ENCODE measurements at regions not wholly inside any gene's neighbourhood (a gene's known extent, or its start where the extent isn't known, plus 50 kb on each side); places are given as distances from the start of the nearest gene placed in this dataset.
"Not testable (repeated sequence)": the region's sequence is repeated elsewhere in the genome, so short reads cannot be mapped to it uniquely, and the experiment has no call there.

DNA sequence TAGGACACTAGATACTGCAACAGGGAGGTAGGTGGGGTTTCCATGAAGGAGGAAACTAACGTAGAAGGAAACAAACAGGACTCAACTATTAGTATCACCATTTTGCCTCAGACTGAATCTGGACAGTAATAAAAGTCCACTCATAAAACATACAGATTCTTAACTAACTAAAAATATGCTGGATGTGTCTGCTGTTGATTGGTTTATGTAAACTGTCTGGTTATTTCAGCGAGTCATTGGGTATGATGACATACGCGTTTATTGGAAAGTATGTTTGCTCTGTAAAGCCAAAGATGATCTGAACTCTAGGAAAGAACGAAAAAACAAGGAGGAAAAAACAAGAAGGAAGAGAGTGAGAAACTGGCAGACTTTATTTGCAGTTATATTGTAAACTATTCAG is 1816.1 kb upstream of the LRRTM1 start:
- DNase-seq (ENCODE audit: low read depth in 2 of 3, low spot score in 2 of 3), result no peak

DNA sequence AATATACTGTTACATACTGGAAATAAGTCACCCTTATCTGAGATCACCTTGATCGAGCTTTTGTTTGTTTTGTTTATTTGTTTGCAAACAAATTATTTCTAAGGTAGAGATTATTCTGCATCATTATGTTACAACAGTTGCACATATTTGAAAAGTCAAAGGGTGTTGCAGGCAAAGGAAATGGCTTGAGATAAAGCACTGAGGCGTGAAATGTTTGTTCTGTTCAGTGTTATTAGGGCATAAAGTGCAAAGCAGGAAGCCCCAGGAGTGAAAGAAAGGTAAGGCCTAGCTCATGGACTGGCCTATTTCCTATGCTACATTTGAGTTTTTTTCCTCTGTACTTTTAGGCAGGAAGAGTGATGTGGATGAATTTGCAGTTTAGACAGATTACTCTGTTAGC is 1815.6 kb upstream of the LRRTM1 start:
- no peak for DNase-seq (ENCODE audit: low read depth in 2 of 3, low spot score in 2 of 3)

DNA sequence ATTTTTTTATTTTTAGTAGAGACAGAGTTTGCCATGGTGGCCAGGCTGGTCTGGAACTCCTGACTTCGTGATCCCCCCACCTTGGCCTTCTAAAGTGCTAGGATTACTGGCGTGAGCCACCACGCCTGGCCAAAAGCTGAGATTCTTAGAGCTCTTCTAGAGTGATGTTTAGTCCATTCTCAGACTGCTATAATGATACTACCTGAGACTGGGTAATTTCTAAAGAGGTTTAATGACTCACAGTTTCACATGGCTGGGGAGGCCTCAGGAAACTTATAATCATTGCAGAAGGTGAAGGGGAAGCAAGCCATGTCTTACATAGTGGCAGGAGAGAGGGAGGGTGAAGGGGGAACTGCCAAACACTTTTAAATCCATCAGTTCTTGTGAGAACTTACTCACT is 1804.9 kb upstream of the LRRTM1 start:
- DNase-seq (ENCODE audit: low read depth in 2 of 3, low spot score in 2 of 3), result no peak

DNA sequence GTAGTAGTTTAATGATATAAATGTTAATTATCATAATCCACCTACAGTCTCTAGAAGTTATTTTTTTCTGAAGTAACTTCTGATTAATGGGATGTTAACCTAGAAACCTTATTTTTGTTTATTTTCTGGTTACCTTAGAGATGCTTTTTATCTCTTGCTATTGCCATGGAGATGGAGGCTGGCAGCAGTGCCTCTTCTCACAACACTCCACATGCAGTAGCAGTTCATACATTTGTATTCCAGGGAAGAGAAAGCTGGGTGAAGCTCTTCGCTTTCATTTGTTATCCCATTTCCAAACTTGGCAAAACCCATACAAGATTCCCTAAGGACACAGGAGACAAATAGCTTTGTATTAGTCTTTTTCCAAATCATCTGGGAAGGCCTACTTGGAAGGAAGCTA is 1794.1 kb upstream of the LRRTM1 start:
- DNase-seq (ENCODE audit: low read depth in 2 of 3, low spot score in 2 of 3), result no peak

DNA sequence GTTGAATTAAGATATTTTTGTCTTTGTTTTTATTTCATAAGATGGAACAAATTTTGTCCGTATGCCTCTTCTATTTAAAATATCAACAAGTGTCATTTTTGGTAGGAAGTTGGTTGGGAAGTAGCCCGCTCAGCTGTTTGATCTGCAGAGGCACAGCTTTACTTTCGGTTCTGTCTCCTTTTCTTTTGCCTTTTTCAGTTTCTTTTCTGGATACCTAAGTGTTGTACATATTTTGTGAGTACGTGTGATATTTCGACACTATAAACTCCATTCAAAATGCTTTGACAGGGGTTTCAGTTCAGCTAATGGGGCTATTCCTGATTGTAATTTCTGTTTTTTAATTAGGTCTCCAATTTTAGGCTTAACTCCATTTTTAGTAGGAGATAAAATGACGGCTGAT is 1785.0 kb upstream of the LRRTM1 start:
- peak in 2 of 3 donors; percentile 0 to 28 for DNase-seq (ENCODE audit: low read depth in 2 of 3, low spot score in 2 of 3)

DNA sequence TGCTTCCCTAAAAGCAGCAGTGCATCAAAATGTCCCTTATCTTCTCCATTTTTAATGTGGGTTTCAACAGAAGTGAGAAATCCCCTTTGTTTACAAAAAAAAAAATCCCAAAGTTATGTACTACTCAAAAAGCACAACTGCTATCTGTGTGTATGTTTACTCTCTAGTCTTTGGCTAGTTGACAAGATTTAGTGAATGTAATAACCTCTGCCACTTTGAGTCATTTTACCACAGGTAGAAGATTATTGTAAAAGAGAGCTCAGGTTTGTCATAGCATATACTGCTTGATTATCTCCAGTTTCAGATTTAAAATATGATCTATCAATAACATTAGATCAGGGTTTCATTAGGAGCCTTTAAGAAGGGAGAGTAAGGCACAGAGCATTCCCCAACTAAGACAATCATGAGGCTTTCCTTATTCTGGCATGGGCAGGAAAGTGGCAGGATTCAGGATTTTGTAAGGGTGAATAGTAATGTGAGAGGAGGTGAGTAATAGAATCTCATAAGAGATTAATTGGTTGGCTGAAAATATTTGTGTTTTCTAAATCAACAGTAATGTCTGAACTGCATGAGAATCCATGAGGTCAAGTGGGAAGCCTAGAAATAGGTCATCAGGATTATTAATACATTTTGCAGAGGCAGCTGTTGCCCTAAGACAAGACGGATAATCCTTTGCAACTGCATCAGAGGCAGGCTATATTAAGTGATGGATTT is 1780.3 kb upstream of the LRRTM1 start:
- no peak for DNase-seq (ENCODE audit: low read depth in 2 of 3, low spot score in 2 of 3)

DNA sequence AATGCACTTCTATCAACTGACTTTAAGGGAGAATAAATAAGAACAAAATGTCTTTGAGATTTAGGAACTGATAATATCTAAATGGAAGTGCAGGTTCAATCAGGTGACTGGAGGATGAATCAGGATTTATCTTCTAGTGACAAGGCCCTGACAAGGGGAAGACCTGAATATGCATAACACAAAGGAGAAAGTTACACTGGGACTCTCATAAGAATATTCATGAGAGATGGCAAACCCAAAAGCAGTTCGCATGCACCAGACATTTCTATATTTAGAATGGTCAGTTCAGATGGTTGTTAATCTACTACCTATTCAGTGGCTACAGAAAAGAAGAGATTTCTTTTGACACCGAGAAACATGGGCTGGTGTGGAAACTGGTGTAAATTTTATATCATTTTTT is 1771.3 kb upstream of the LRRTM1 start:
- no peak for DNase-seq (ENCODE audit: low read depth in 2 of 3, low spot score in 2 of 3)

DNA sequence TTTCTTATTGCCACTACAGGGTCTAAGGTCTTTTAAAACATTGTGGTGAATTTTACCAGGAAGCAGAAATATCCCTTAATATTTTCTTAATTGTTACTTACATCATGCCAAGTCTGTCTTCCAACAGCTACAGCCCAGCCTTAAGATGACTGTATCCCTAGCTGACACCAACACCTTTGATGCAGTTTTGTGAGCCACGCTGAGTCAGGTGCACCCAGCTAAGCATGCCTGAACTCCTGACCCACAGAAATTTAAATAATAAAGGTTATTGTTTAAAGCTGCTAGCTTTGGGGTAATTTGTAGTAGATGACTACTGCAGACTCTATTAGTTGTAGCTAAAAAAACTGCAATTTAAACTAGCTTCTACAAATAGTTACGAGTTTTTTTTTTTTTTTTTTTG is 1757.9 kb upstream of the LRRTM1 start:
- DNase-seq (ENCODE audit: low read depth in 2 of 3, low spot score in 2 of 3), result no peak

DNA sequence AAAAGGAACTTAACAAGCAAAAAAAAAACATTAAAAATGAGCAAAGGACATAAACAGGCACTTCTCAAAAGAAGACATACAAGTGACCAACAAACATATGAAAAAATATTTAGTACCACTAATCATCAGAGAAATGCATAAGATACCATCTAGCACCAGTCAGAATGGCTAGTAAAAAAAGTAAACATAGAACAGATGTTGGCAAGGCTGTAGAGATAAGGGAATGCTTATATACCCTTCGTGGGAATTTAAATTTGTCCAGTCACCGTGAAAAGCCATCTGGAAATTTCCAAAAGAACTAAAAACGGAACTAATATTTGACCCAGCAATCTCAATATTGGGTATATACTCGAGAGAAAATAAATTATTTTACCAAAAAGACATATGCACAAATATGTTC is 1751.3 kb upstream of the LRRTM1 start:
- peak in 1 of 3 donors; percentile 8 for DNase-seq (ENCODE audit: low read depth in 2 of 3, low spot score in 2 of 3)

DNA sequence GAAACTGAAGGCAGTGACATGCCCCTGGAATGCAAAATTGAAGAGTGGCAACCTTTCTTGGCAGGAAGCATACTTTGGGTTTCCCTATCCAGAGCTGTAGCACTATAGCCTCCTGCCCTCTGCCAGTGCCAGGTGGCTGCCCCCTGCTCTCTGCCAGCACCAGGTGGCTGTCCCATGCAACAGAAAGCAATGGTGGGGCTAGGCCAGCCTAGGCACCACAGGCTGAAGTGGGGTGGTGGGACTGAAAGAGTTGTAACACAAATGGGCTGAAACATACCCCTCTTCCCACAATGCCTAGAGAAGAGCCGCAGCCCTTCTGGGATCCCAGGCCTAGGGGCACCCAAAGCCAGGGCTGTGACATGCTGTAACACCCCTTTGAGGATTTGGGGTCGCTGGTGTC is 1739.3 kb upstream of the LRRTM1 start:
- no peak for DNase-seq (ENCODE audit: low read depth in 2 of 3, low spot score in 2 of 3)

DNA sequence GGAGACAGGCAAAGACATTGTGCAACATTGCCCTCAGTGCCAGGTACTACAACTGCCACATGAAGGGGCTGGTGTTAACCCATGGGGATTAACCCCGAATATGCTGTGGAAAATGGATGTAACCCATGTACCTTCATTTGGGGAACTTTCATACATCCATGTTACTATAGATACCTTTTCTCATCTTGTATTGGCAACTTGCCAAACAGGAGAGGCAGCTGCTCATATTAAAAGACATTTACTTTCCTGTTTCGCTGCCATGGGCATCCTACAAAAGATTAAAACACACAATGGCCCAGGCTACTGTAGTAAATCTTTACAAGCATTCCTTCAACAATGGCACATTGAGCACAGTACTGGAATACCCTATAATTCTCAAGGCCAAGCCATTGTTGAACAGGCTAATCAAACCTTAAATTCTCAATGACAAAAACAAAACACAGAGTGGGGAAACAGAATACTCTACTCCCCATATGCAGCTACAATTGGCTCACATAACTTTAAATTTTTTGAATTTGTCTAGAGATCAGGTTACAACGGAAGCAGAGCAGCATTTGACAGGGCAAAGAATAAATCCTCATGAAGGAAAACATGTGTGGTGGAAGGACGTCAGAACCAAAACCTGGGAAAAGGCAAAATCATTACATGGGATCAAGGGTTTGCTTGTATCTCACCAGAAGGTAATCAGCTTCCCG is 1723.5 kb upstream of the LRRTM1 start:
- no peak for DNase-seq (ENCODE audit: low read depth in 2 of 3, low spot score in 2 of 3)

DNA sequence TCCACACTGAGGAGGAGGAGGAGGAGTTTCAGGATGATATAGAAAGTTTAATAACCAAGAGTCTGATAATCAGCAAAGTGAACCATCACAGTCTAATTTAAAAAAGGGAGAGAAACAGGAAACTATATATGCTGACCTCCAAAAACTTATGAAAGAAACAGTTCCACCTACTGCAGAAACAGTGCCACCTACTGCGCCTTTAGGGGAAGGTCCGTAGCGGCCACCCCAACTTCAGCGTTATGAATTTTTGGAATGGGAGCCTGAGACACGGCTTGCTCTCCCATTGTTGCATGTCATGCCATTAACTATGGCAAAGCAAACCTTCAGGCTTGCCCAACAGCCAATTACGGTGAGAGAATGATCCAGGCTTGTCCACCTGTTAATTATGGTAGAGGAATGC is 1719.2 kb upstream of the LRRTM1 start:
- DNase-seq (ENCODE audit: low read depth in 2 of 3, low spot score in 2 of 3), result peak in 1 of 3 donors; percentile 2

DNA sequence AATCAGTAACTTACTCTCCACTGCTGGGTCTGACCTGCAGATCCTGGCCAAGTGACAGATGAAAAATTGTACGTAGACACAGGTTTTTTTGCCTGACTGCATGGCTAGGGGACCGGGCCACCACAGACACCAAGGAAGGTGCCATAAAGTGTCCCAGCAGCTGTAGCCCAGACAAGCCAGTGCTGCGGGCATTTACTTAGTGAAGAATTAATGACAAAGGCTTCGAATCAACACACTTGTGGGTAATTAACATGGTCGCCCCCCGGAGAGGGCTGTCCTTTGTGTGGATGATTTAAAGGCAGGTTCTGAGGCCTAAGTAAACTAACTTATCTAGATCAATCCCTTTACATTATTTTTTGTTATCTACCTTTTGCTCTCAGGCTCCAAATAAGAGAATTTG is 1709.1 kb upstream of the LRRTM1 start:
- DNase-seq (ENCODE audit: low read depth in 2 of 3, low spot score in 2 of 3), result no peak

DNA sequence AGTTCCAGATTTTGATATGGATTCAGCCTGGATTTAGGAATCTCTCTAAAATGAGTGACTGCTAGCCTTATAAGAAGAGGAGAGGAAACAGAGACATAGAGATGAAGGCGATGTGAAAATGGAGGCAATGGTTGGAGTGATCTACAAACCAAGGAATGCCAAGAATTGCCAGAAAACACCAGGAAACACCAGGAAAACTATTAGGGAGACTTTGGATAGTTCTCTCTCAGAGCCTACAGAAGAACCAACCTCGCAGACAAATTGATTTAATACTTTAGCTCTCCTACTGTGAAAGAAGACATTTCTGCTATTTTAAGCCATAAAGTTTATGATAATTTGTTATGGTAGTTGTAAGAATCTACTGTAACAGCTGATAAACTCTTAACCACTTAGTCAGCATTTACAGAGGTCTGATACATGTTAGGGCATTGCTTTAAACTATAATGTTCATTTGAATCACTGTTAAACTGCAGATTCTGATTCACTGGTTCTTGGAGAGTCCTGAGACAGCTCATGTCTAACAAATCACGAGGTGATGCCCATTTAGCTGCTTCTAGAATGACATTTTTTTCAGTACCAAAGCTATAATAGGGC is 1702.6 kb upstream of the LRRTM1 start:
- DNase-seq (ENCODE audit: low read depth in 2 of 3, low spot score in 2 of 3), result no peak

DNA sequence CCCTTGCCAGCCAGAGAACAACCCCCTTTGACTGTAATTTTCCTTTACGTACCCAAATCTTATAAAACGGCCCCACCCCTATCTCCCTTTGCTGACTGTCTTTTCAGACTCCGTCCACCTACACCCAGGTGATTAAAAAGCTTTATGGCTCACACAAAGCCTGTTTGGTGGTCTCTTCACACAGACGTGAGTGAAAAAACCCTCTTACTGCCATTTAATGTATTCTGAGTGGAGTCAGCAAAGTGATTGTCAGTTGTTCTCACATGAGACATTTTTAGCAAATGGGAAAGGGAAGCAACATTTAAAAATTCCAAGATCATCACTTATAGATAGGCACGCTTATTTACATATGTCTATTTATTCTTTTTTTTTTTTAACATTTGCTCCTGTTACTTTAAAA is 1701.3 kb upstream of the LRRTM1 start:
- DNase-seq (ENCODE audit: low read depth in 2 of 3, low spot score in 2 of 3), result not testable (repeated sequence)

DNA sequence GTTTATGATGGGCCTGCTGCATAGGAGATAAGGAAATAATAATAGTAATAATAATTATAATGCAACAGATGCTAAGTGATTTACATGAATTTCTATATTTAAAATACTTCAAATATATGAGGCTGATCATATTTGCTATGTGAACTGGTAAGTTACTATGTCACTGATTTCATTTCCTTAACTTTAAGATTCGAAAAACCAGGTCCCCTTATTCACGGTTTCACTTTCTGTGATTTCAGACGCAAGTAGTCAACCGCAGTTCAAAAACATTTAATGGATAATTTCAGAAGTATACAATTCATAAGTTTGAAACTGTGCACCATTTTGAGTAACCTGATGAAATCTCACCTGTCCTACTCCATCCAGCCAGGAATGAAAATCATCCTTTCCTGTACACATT is 1697.1 kb upstream of the LRRTM1 start:
- DNase-seq (ENCODE audit: low read depth in 2 of 3, low spot score in 2 of 3), result no peak

DNA sequence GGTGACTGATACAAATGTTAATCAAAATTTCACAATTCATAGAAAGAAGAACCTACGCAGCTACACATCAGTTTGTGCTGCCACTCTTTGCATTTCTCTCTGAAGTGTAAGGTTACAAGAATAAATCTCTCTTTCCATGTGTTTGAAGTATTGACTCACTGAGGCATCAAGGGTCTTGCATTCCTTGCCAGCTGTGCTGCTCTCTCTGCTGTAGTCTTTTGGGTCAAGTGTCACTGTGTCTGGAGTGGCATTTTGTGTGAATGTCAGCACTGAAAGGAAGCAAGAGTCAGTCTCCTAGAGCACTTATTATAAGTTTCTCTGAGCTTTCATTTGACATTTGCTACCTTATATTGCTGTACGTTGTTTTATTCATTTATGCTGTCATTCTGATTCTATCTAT is 1696.1 kb upstream of the LRRTM1 start:
- DNase-seq (ENCODE audit: low read depth in 2 of 3, low spot score in 2 of 3), result no peak

DNA sequence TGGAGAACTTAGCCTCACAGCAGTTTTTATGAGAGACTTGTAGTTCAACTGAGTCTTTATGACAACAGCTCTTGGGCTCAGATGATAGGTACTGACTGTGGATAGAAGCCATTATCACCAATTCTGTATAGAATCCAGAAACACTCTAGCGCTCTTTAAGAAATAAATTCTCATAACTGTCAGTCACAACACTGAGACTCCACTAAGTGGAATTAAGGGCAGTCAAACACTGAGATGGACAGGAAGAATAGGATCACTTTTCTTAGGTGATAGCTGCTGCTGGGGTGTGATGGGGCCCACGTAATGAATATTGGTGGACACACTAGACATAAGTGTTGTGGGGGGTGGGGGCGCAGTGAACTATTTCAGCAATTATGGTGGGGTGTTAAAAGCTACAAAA is 1691.8 kb upstream of the LRRTM1 start:
- no peak for DNase-seq (ENCODE audit: low read depth in 2 of 3, low spot score in 2 of 3)

DNA sequence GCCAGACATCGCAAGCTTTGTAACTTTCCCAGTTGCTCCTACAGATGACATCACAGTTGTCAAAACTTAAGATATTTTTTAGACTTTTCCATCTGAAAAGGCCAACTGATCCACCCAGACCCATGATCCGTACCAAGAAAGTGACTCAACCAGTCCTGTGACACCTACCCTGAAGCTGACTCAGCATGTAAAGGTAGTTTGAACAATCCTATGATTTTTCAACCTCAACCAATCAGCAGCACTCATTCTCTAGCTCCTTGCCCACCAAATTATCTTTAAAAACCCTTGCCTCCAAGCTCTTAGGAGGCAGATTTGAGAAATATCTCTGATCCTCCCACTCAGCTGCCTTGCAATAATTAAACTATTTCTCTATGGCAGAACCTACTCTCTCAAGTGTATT is 1686.7 kb upstream of the LRRTM1 start:
- DNase-seq (ENCODE audit: low read depth in 2 of 3, low spot score in 2 of 3), result no peak

DNA sequence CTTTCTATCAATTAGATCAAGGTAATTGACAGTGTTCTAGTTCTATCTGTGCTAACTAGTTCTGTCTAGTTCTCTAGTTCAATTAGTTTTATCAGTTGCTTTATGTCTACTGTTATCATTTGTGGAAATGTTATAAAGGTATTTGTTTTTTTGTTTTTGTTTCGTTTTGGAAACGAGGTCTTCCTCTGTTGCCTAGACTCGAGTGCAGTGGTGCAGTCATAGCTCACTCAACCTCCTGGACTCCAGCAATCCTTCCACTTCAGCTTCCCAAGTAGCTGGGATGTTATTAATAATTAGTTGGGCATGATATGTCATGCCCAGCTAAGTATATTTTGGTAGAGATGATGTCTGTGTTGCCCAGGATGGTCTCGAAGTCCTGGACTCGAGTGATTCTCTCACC is 1682.8 kb upstream of the LRRTM1 start:
- no peak for DNase-seq (ENCODE audit: low read depth in 2 of 3, low spot score in 2 of 3)

DNA sequence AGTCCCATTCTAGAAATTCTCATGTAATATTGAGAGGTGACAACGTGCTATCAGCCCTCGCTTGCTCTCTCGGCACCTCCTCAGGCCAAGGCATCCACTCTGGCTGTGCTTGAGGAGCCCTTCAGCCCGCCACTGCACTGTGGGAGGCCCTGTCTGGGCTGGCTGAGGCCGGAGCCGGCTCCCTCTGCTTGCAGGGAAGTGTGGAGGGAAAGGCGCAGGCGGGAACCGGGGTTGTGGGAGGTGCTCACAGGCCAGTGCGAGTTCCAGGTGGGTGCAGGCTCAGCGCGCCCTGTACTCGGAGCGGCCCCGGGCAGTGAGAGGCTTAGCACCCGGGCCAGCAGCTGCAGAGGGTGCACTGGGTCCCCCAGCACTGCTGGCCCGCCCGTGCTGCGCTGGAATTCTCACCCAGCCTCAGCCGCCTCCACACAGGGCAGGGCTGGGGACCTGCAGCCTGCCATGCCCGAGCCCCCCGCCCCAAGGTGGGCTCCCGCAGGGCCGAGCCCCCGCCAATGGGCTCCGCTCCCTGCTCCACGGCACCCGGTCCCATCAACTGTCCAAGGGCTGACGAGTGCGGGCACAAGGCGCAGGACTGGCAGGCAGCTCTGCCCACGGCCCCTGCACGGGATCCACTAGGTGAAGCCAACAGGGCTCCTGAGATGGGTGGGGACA is 1680.6 kb upstream of the LRRTM1 start:
- DNase-seq (ENCODE audit: low read depth in 2 of 3, low spot score in 2 of 3), result no peak

DNA sequence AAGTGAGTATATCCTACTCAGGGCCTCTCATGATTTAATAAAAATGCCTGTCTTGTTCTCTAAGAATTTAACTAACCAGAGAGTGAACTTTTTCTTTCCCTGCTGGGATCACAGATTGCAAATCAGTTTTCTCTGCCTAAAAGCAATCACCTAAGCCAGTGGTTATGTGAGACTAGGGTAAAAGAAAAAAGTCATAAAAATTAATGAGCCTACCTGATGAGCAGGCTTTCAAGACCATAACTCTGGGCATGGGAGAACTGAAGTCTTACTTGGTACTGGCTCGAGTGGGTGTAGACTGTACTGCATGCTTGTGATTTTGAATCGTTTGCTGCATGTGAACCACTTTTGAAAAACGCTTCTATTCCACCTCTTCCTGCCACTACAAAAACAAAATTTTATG is 1677.0 kb upstream of the LRRTM1 start:
- no peak for DNase-seq (ENCODE audit: low read depth in 2 of 3, low spot score in 2 of 3)
